GM18508 (cell line): ENCODE measurements at regions not wholly inside any gene's neighbourhood (a gene's known extent, or its start where the extent isn't known, plus 50 kb on each side); places are given as distances from the start of the nearest gene placed in this dataset.

Source experiments
- ATAC-seq: cut with Tn5 transposase; IDR thresholded peaks from one replicate; pipeline ENCODE4 v1.9.1; 2021; ENCODE audit warnings: moderate number of reproducible peaks; ENCODE audit not compliant: insufficient read depth, unreplicated experiment

DNA sequence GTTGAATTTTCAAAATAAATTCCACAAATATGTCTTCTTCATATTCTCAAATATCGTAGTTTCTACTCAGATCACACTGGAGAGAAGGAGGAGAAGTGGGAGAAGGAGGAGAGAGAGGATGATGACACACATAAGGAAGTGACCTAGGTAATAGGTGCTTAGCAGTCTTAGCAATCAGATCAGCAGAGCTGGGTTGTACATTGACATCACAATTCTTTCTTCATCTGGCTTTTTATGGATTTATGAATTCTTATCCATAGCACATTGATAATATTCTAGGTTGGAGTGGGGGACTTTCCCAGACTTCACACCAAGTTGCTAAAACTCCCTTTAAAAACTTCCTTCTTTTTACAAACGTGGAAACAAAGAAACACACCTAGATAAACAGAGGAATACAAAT is 86.9 kb downstream of the FGF9 start:
- no peak for ATAC-seq

- ATAC-seq: no peak
Measured at GRCh38 chr13:21758441-21758840, 87.6 kb downstream of the FGF9 start.

DNA sequence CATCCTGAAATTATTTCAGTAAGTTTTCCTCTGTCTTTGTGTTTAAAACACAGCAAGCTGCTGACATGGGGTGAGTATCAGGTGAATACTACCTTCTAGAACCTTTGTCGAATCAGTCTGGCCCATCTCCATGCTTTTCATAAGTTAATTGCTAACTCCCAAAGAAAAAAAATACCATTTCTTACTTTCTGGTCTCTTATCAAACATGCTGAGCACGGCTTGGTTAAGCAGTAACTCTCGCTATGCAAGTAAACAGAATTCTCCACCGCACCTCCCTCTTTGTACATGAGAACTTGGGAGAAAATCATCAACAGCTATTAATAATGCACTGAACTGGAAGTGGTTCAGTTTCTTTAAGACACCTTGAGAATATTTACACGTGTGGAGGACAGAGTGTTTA is 88.6 kb downstream of the FGF9 start:
- ATAC-seq: no peak

DNA sequence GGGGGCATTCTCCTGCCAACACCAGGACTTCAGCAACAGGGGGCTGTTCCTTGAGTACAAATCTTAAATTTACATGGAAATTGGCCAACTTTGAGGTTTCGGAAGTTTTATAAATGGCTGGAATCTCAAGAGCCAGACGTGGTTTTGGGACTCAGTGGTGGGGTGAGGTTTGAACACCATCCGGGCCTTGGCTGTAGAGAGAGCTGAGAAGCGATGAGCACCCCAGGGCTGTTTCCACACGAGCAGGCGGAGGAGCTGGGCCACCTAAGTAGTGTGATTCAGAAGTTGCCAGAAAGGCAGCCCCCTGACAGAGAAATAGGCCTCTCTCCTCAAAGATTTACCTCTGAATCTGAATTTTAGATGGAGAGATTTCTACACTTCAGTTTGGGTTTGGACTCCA is 89.0 kb downstream of the FGF9 start:
- no peak for ATAC-seq

DNA sequence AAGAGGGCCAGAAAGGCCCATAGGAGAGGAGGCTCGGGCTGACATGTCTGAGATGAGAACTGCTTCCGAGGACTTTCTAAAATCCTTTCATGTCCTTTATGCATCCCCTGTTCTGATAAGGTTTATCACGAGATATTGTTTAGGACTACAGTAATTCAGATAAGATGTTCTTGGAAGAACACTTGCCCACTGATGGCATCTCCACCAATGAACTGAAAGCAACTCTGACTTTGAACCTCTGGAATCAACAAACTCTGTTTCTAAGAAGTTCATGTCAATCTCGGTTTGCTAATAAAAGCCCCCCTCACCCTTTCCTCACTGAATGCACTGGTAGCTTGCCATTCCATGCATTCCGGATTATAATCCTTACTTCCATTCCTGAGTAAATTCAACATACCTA is 90.9 kb downstream of the FGF9 start:
- ATAC-seq: no peak

DNA sequence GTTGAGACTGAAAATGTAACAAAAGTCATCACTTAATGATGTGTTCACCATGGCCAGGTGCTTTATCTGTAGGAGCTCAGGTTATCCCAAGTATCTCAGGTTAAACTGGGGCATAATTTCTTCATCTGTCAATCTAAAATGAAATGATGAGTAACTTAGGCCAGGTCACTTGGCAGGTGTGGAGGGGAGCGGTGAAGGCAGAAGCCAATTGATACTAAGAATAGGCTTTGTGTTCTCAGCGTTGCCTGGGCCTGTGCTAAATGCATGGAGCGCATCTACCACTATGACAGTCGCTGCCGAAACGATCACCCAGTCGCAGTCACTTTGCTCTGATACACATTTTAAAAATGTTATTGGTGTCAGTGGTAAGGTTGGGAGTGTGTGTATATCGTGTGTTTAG is 91.6 kb downstream of the FGF9 start:
- ATAC-seq: no peak

GRCh38 chr13:21767032-21767431 is 96.2 kb downstream of the FGF9 start:
- ATAC-seq: no peak

GRCh38 chr13:21771075-21771474 is 100.2 kb downstream of the FGF9 start:
- ATAC-seq: no peak

DNA sequence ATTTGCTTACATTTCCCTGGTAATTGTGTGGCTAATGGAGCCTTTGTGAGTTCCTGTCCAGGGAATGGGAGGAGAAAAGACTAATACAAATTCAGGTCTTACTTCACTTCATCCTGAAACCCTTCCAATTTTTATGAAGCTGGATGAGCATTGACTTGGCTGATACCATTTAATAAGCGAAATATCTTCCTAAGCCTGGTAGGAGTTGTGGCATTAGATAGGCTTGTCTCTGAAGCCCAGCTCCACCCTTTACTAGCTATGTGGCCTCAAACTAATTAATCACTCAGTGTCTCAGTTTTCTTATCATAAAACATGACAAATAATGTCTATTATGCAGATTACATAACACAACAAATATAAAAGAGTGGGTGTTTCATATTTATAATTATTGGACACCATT is 106.3 kb downstream of the FGF9 start:
- no peak for ATAC-seq

- ATAC-seq: no peak
Measured at GRCh38 chr13:21777813-21778212, 106.9 kb downstream of the FGF9 start.

DNA sequence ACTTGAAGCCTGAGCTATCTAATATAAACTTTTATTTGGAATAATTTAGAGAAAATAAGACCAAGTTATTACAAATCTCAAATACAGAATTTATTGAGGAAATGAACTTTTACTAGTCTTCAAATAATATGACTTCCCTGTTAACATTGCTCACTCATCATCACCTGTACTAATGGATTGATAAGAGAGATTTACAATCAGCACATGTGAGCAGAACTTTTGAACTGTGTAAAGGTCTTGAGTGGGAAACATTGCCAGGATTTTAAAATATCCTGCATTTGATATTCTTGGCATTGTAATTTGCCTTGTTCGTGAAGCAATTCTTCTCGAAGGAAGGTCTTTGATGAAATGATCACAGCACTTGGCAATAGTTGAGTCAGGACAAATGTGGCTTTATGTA is 111.9 kb downstream of the FGF9 start:
- no peak for ATAC-seq

- no peak for ATAC-seq
Measured at GRCh38 chr13:21785990-21786389, 115.1 kb downstream of the FGF9 start.

- no peak for ATAC-seq
Measured at GRCh38 chr13:21796066-21796465, 125.2 kb downstream of the FGF9 start.

- no peak for ATAC-seq
Measured at GRCh38 chr13:21796775-21797514, 126.1 kb downstream of the FGF9 start.

- ATAC-seq: no peak
Measured at GRCh38 chr13:21797736-21798135, 126.9 kb downstream of the FGF9 start.

DNA sequence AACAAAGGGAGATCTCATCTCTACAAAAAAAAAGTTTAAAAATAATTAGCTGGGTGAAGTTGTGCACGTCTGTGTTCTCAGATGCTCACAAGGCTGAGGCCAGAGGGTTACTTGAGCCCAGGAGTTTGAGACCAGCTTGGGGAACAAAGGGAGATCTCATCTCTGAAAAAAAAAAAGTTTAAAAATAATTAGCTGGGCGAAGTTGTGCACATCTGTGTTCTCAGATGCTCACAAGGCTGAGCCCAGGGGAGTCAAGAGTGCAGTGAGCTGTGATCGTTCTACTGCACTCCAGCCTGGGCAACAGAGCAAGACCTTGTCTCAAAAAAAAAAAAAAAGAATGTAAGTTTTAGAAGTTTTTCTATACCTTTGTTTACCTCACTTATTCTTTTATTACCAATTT is 127.3 kb downstream of the FGF9 start:
- ATAC-seq: no peak

DNA sequence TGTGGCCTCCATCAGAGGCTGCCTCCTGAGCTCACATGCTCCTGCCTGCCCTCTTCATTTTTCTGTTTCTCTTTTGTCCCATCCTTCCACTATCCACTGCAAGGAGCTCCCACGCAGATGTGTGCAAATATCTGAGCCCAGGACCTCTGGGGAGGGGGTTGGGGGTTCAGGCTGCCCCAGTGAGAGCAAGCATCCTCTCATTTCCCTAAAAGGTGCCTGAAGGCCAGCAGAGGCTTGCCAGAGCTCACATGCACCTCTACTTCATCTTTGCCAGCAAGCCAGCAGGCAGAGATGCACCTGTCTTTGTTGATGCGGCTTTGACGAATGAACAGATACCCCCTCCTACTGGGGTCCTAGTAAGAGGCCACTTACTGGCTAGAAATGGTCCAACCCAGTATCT is 128.8 kb downstream of the FGF9 start:
- ATAC-seq: no peak

DNA sequence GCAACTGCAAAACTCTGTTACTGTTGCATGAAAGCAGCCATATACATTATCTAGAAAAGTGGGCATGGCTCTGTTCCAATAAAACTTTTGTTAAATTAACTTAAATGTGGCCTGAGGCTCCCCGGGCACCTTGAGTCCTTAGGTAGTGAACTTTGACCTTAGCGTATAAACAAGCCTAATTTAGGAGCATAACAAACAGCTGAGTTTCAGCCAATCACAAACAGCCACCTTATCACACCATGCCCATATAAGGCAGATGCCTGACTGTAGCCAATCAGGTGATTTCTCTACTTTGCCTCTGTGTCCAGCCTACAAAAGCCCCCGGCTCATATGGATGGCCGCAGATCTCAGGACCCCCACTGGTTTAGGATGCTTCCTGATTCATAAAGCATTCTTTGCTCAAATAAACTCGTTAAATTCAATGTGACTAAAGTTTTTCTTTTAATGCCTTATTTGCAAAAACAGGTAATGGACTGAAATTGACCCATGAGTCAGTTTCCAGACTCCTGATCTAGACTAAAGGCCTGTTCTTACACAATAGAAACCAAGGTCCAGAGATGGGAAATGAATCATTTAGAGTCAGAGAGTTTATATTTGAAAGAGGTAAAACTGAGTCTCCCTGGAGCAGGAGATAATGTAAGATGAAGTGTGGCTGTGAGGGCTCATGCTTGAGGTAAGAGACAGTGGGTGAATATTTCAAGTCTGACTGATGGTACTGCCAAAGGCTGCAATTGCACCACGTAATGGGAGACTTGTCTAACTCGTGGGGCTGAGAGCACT is 130.2 kb downstream of the FGF9 start:
- ATAC-seq: no peak

DNA sequence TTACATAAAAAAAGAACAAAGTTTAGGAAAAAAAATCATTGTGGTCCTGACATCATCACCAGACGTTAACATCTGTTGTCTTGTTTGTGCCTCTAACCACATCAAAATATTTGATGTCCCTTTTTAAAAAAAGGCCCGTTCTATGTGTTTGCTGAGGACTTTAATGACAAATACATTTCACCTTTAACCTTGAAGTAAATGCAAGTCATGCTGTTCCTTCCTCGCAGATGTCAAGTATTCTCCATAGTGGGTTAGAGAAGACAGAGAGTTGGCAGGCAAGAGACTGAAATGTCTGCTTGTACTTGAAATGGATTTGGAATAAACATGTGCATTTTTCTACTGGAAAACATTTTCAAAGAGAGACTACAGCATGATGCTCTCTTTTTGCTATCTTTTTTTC is 134.9 kb downstream of the FGF9 start:
- no peak for ATAC-seq

GRCh38 chr13:21812192-21812626 is 141.3 kb downstream of the FGF9 start:
- ATAC-seq: no peak

DNA sequence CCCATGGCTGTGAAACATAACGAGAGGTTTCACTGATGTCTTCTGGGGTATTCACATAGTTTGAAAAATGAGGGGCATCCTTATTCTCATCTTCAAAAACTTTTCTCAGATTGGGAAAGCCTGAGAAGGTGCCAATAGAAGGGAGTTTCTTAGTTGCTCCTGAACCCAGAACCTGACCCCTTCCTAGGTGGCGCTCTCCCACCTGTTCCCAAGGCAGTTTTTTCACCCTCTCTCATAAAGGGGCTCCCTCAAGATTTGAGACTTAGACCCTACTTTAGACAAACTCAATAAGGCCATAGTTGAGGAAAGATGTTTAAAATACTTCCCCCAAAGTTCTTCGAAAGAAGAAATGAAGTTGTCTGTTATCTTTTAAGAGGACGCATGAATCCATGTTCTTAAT is 142.2 kb downstream of the FGF9 start:
- no peak for ATAC-seq

DNA sequence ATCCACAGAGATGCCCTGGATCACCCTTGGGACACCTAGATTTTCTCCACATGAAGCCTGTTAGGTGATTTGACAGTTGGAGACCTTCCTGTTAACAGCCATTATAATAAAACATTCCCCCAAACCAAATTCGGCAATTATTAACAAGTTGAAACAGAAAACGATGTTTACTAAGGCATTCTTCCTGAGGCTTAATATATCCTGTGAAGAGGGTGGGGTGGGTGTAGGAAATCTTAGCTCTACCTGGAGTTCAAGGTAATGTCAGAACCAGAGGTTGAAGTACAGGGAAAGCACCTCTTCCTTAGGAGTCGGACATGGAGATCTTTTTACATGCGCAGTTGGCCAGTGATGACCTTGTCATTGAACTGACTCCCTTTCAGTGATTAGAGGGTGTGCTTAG is 143.0 kb downstream of the FGF9 start:
- ATAC-seq: no peak
